Renal cortex interstitium (tissue), 11 donors: ENCODE measurements at regions not wholly inside any gene's neighbourhood (a gene's known extent, or its start where the extent isn't known, plus 50 kb on each side); places are given as distances from the start of the nearest gene placed in this dataset.
A peak's percentile ranks its signal among the peaks of the same experiment; 100 is the strongest.
"Not testable (repeated sequence)": the region's sequence is repeated elsewhere in the genome, so short reads cannot be mapped to it uniquely, and the experiment has no call there.

Experiments used
- DNase-seq, 11 donors: peaks; one replicate each; pipeline ENCODE4 v3.0.0-alpha.2; 2013; ENCODE audit warnings: low read depth in 9 of 11, low spot score in 4 of 11; ENCODE audit errors: extremely low read depth in 1 of 11

- no peak for DNase-seq
Observed at GRCh38 chr10:53463539-53463938, 691.0 kb upstream of the MBL2 start.

- DNase-seq: no peak
Observed at GRCh38 chr10:53458007-53458406, 685.4 kb upstream of the MBL2 start.

- DNase-seq: no peak
Observed at GRCh38 chr10:53453196-53453595, 680.6 kb upstream of the MBL2 start.

- DNase-seq: no peak
Observed at GRCh38 chr10:53447576-53447975, 675.0 kb upstream of the MBL2 start.

- DNase-seq: no peak
Observed at GRCh38 chr10:53441843-53442242, 669.3 kb upstream of the MBL2 start.

- DNase-seq: peak in 6 of 11 donors; percentile 3 to 31 (median 18)
Observed at GRCh38 chr10:53440601-53441000, 668.0 kb upstream of the MBL2 start.

GRCh38 chr10:53439075-53439474 is 666.5 kb upstream of the MBL2 start:
- DNase-seq: not testable (repeated sequence)

GRCh38 chr10:53434413-53434812 is 661.8 kb upstream of the MBL2 start:
- no peak for DNase-seq

- no peak for DNase-seq
Observed at GRCh38 chr10:53432035-53432434, 659.5 kb upstream of the MBL2 start.

GRCh38 chr10:53430974-53431373 is 658.4 kb upstream of the MBL2 start:
- DNase-seq: no peak

- no peak for DNase-seq
Observed at GRCh38 chr10:53430127-53430891, 657.7 kb upstream of the MBL2 start.

- no peak for DNase-seq
Observed at GRCh38 chr10:53422223-53422888, 649.8 kb upstream of the MBL2 start.

GRCh38 chr10:53412651-53413050 is 640.1 kb upstream of the MBL2 start:
- DNase-seq: no peak

- DNase-seq: no peak
Observed at GRCh38 chr10:53406532-53406931, 633.9 kb upstream of the MBL2 start.

GRCh38 chr10:53403688-53404087 is 631.1 kb upstream of the MBL2 start:
- no peak for DNase-seq

- no peak for DNase-seq
Observed at GRCh38 chr10:53402594-53402993, 630.0 kb upstream of the MBL2 start.

GRCh38 chr10:53401536-53401935 is 629.0 kb upstream of the MBL2 start:
- DNase-seq: no peak

- DNase-seq: no peak
Observed at GRCh38 chr10:53396876-53397275, 624.3 kb upstream of the MBL2 start.

- DNase-seq: no peak
Observed at GRCh38 chr10:53395449-53395848, 622.9 kb upstream of the MBL2 start.

- DNase-seq: no peak
Observed at GRCh38 chr10:53387562-53387961, 615.0 kb upstream of the MBL2 start.

GRCh38 chr10:53382543-53382942 is 610.0 kb upstream of the MBL2 start:
- no peak for DNase-seq
